IMR-90 (cell line): ENCODE measurements at regions not wholly inside any gene's neighbourhood (a gene's known extent, or its start where the extent isn't known, plus 50 kb on each side); places are given as distances from the start of the nearest gene placed in this dataset.

Source experiments
- ATAC-seq: fragments of 200-7000 bp; cut with Tn5 transposase; 2 replicates; pipeline ENCODE4 v1.9.1; 2020; ENCODE audit warnings: low read depth, mild to moderate bottlenecking, moderate library complexity
- BruUV-seq: library from RNA; stranded (reverse); fragments of 400-500 nt; replicated peaks from 2 replicates; lab custom pipeline; 2021; lab: Mats Ljungman, UMichigan
- CTCF ChIA-PET: fragments of 300-600 bp; formaldehyde crosslinking; extraction: SDS; loops from one replicate; lab custom pipeline; 2021; ENCODE audit warnings: antibody characterized with exemption; lab: Yijun Ruan, JAX
- POLR2A ChIA-PET: fragments of 300-600 bp; sonication (Branson Sonifier 250); formaldehyde crosslinking; loops from one replicate; lab custom pipeline; 2022; ENCODE audit warnings: antibody characterized with exemption; ENCODE audit not compliant: unreplicated experiment; lab: Charles Lee
- DNase-seq: peaks from one replicate; pipeline ENCODE4 v3.0.0; 2013
- H2AFZ ChIP-seq: replicated peaks from 2 replicates; pipeline ENCODE3; 2013; ENCODE audit warnings: low read length, mild to moderate bottlenecking; ENCODE audit not compliant: poor library complexity
- H2AK5ac ChIP-seq: 2 replicates; pipeline ENCODE4 v1.6.1; 2013; ENCODE audit warnings: low read depth, low read length, inconsistent platforms
- H2AK9ac ChIP-seq: replicated peaks from 2 replicates; pipeline ENCODE3; 2013; ENCODE audit warnings: mild to moderate bottlenecking, low read depth, low read length, moderate library complexity; ENCODE audit not compliant: poor library complexity
- H2BK120ac ChIP-seq: 2 replicates; pipeline ENCODE4 v1.6.1; 2013; ENCODE audit warnings: low read depth, low read length, inconsistent platforms
- H2BK15ac ChIP-seq: 3 replicates; pipeline ENCODE4 v1.6.1; 2013; ENCODE audit warnings: low read depth, low read length, inconsistent platforms
- H2BK20ac ChIP-seq: 2 replicates; pipeline ENCODE4 v1.6.1; 2013; ENCODE audit warnings: low read depth, mild to moderate bottlenecking, inconsistent platforms, low read length, moderate library complexity
- H2BK5ac ChIP-seq: 2 replicates; pipeline ENCODE4 v1.6.1; 2013; ENCODE audit warnings: mild to moderate bottlenecking, low read depth, low read length, inconsistent platforms; ENCODE audit not compliant: poor library complexity, severe bottlenecking
- H3K14ac ChIP-seq: replicated peaks from 2 replicates; pipeline ENCODE4 v1.6.1; 2013; ENCODE audit warnings: low read depth, low read length, inconsistent platforms
- H3K18ac ChIP-seq: 2 replicates; pipeline ENCODE4 v1.6.1; 2013; ENCODE audit warnings: low read depth, low read length, control low read depth
- H3K23ac ChIP-seq: 2 replicates; pipeline ENCODE4 v1.6.1; 2013; ENCODE audit warnings: low read depth, low read length, inconsistent platforms
- H3K27ac ChIP-seq: 2 replicates; pipeline ENCODE4 v1.5.1; 2013; ENCODE audit warnings: mild to moderate bottlenecking, control low read depth, low read length; ENCODE audit not compliant: insufficient read depth
- H3K27me3 ChIP-seq: 2 replicates; pipeline ENCODE4 v1.6.1; 2013; ENCODE audit warnings: low read length; ENCODE audit not compliant: control insufficient read depth, insufficient read depth
- H3K36me3 ChIP-seq: 2 replicates; pipeline ENCODE4 v1.6.1; 2013; ENCODE audit warnings: low read length, mixed read lengths; ENCODE audit not compliant: control insufficient read depth, insufficient read depth
- H3K4ac ChIP-seq: 2 replicates; pipeline ENCODE4 v1.6.1; 2013; ENCODE audit warnings: low read depth, low read length, inconsistent platforms
- H3K4me1 ChIP-seq: 2 replicates; pipeline ENCODE4 v1.6.1; 2013; ENCODE audit warnings: low read length, mixed read lengths; ENCODE audit not compliant: control insufficient read depth, insufficient read depth
- H3K4me2 ChIP-seq: 2 replicates; pipeline ENCODE4 v1.6.1; 2013; ENCODE audit warnings: low read depth, mild to moderate bottlenecking, control low read depth, low read length, moderate library complexity
- H3K4me3 ChIP-seq: 2 replicates; pipeline ENCODE4 v1.5.1; 2013; ENCODE audit warnings: low read depth, mild to moderate bottlenecking, control low read depth, low read length, moderate library complexity; ENCODE audit not compliant: insufficient read depth
- H3K56ac ChIP-seq: 2 replicates; pipeline ENCODE4 v1.6.1; 2013; ENCODE audit warnings: low read length, inconsistent platforms; ENCODE audit not compliant: insufficient read depth; ENCODE audit errors: extremely low read depth
- H3K79me1 ChIP-seq, 2 experiments: 2 replicates each; pipeline ENCODE4 v1.6.1; 2013; ENCODE audit warnings: low read length in 2 of 2, inconsistent platforms in 1 of 2, low read depth in 1 of 2
- H3K9ac ChIP-seq: 2 replicates; pipeline ENCODE4 v1.6.1; 2013; ENCODE audit warnings: low read depth, low read length, control low read depth
- H3K9me1 ChIP-seq: 2 replicates; pipeline ENCODE4 v1.6.1; 2013; ENCODE audit warnings: low read length, inconsistent platforms; ENCODE audit not compliant: insufficient read depth
- H3K9me3 ChIP-seq: 2 replicates; pipeline ENCODE4 v1.6.1; 2013; ENCODE audit warnings: low read length; ENCODE audit not compliant: control insufficient read depth, insufficient read depth
- H4K20me1 ChIP-seq: 2 replicates; pipeline ENCODE4 v1.6.1; 2013; ENCODE audit warnings: low read length, inconsistent platforms; ENCODE audit not compliant: insufficient read depth
- H4K5ac ChIP-seq: 2 replicates; pipeline ENCODE4 v1.6.1; 2013; ENCODE audit warnings: mild to moderate bottlenecking, low read depth, low read length, control low read depth
- H4K8ac ChIP-seq, 2 experiments: 2 replicates each; pipeline ENCODE4 v1.6.1; 2013; ENCODE audit warnings: low read depth in 2 of 2, low read length in 2 of 2, control low read depth in 1 of 2, inconsistent platforms in 1 of 2
- H4K91ac ChIP-seq: 2 replicates; pipeline ENCODE4 v1.6.1; 2013; ENCODE audit warnings: low read depth, low read length, inconsistent platforms; ENCODE audit not compliant: insufficient read depth
- BHLHE40 ChIP-seq: fragments of 150-350 bp; IDR thresholded peaks from 2 replicates; pipeline ENCODE4 v1.6.1; 2016; ENCODE audit warnings: mild to moderate bottlenecking, low read depth, low read length
- CEBPB ChIP-seq: IDR thresholded peaks from 2 replicates; pipeline ENCODE4 v1.6.1; 2012; ENCODE audit warnings: low read depth, low read length, improper control_type of control experiment
- FOS ChIP-seq: fragments of 150-350 bp; IDR thresholded peaks from 2 replicates; pipeline ENCODE4 v1.6.1; 2016; ENCODE audit warnings: low read depth, low read length
- MAFK ChIP-seq: IDR thresholded peaks from 2 replicates; pipeline ENCODE4 v1.6.1; 2012; ENCODE audit warnings: low read depth, low read length, improper control_type of control experiment
- MAZ ChIP-seq: IDR thresholded peaks from 2 replicates; pipeline ENCODE4 v1.6.1; 2012; ENCODE audit warnings: low read depth, mild to moderate bottlenecking, low read length, improper control_type of control experiment, moderate library complexity, borderline replicate concordance
- MXI1 ChIP-seq: IDR thresholded peaks from 2 replicates; pipeline ENCODE4 v1.6.1; 2012; ENCODE audit warnings: low read depth, mild to moderate bottlenecking, low read length, moderate library complexity, borderline replicate concordance
- RAD21 ChIP-seq: IDR thresholded peaks from 2 replicates; pipeline ENCODE4 v1.6.1; 2012; ENCODE audit warnings: low read length, improper control_type of control experiment
- RCOR1 ChIP-seq: IDR thresholded peaks from 2 replicates; pipeline ENCODE4 v1.6.1; 2012; ENCODE audit warnings: mild to moderate bottlenecking, low read length, improper control_type of control experiment; ENCODE audit not compliant: insufficient replicate concordance
- RFX5 ChIP-seq: IDR thresholded peaks from 2 replicates; pipeline ENCODE4 v1.8.0; 2012; ENCODE audit warnings: low read depth, mild to moderate bottlenecking, low read length, moderate library complexity
- SMC3 ChIP-seq: fragments of 150-350 bp; IDR thresholded peaks from 2 replicates; pipeline ENCODE4 v1.6.1; 2016; ENCODE audit warnings: low read depth, mild to moderate bottlenecking, antibody characterized with exemption, low read length, moderate library complexity
- USF2 ChIP-seq: fragments of 150-350 bp; IDR thresholded peaks from 2 replicates; pipeline ENCODE4 v1.6.1; 2017; ENCODE audit warnings: mild to moderate bottlenecking, antibody characterized with exemption, low read length, low read depth
- WGBS, 2 experiments: methylation state at CpG; one replicate each; pipeline versions ENCODE4 v1.1.5 to v1.1.7; 2013; ENCODE audit warnings: missing lambda C conversion rate in 2 of 2; ENCODE audit not compliant: insufficient read length in 1 of 2; ENCODE audit errors: extremely low coverage in 2 of 2; 5-methylcytosine and 5-hydroxymethylcytosine counted together
- dilution Hi-C: fragments of 300-500 bp; cut with HindIII; formaldehyde crosslinking; loops from one replicate; pipeline ENCODE4 v1.14.3; 2018; ENCODE audit warnings: low sequenced_read_pairs; ENCODE audit not compliant: unreplicated experiment
- in situ Hi-C: fragments of 300-500 bp; cut with MboI; formaldehyde crosslinking; loops from 3 replicates; pipeline ENCODE4 v1.14.3; 2019; ENCODE audit warnings: low sequenced_read_pairs, inconsistent platforms, mixed read lengths
- intact Hi-C: fragments of 100-400 bp; cut with micrococcal nuclease; formaldehyde crosslinking; loops from 2 replicates; pipeline ENCODE4 v1.10.0; 2022
- TF ChIP-seq, protein P1 (sequence below): fragments of 150-350 bp; IDR thresholded peaks from 2 replicates; pipeline ENCODE4 v1.6.1; 2016; ENCODE audit warnings: low read depth, mild to moderate bottlenecking, low read length, moderate library complexity, borderline replicate concordance
- TF ChIP-seq, protein P2 (sequence below): conservative IDR thresholded peaks from 2 replicates; pipeline ENCODE4 v1.5.1; 2012; ENCODE audit warnings: mild to moderate bottlenecking, low read depth, low read length, improper control_type of control experiment

GRCh38 chr3:180382638-180383180 is 219.3 kb upstream of the TTC14 start:
- Histone ChIP-seq H2BK20ac (no peak overlapping the region), H3K4ac (no peak overlapping the region), H3K18ac (no peak overlapping the region), H2AK5ac (no peak overlapping the region), H4K20me1 (no peaks in the 10 kb centered on the region), H4K91ac (no peak overlapping the region), H3K23ac (no peak overlapping the region), H2BK5ac (no peak overlapping the region), H3K4me2 (no peak overlapping the region), H2AFZ (no peak overlapping the region), H2BK120ac (no peak overlapping the region), H3K56ac (no peak overlapping the region), H3K27me3 (no peaks in the 10 kb centered on the region), H3K79me1 (no peaks in the 10 kb centered on the region), H3K36me3 (no peaks in the 10 kb centered on the region), H3K9me1 (no peaks in the 10 kb centered on the region), H2BK15ac (no peak overlapping the region), H4K5ac (no peak overlapping the region), H2AK9ac (no peak overlapping the region), H3K9me3 (no peaks in the 10 kb centered on the region), H3K14ac (no peak overlapping the region), H4K8ac (no peak overlapping the region), H3K27ac (no peak overlapping the region), H3K4me3 (no peak overlapping the region), H3K9ac (no peak overlapping the region), H3K4me1 (no peaks in the 10 kb centered on the region)
- POLR2A ChIA-PET, result no interaction called here
- CTCF ChIA-PET, result no interaction called here
- BruUV-seq, result no TSS peak
- in situ Hi-C loops (no loop called here), intact Hi-C loops (no loop called here), dilution Hi-C loops (no loop called here)
- TF ChIP-seq RAD21, result no peak
- TF ChIP-seq MXI1, result no peak
- no peak for TF ChIP-seq USF2
- no peak for TF ChIP-seq SMC3
- no peak for TF ChIP-seq MAZ
- TF ChIP-seq, protein P1, sequence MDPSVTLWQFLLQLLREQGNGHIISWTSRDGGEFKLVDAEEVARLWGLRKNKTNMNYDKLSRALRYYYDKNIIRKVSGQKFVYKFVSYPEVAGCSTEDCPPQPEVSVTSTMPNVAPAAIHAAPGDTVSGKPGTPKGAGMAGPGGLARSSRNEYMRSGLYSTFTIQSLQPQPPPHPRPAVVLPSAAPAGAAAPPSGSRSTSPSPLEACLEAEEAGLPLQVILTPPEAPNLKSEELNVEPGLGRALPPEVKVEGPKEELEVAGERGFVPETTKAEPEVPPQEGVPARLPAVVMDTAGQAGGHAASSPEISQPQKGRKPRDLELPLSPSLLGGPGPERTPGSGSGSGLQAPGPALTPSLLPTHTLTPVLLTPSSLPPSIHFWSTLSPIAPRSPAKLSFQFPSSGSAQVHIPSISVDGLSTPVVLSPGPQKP, result no peak
- no peak for TF ChIP-seq RCOR1
- TF ChIP-seq MAFK, result no peak
- TF ChIP-seq FOS, result no peak
- TF ChIP-seq CEBPB, result no peak
- no peak for TF ChIP-seq RFX5
- no peak for TF ChIP-seq BHLHE40
- TF ChIP-seq, protein P2, sequence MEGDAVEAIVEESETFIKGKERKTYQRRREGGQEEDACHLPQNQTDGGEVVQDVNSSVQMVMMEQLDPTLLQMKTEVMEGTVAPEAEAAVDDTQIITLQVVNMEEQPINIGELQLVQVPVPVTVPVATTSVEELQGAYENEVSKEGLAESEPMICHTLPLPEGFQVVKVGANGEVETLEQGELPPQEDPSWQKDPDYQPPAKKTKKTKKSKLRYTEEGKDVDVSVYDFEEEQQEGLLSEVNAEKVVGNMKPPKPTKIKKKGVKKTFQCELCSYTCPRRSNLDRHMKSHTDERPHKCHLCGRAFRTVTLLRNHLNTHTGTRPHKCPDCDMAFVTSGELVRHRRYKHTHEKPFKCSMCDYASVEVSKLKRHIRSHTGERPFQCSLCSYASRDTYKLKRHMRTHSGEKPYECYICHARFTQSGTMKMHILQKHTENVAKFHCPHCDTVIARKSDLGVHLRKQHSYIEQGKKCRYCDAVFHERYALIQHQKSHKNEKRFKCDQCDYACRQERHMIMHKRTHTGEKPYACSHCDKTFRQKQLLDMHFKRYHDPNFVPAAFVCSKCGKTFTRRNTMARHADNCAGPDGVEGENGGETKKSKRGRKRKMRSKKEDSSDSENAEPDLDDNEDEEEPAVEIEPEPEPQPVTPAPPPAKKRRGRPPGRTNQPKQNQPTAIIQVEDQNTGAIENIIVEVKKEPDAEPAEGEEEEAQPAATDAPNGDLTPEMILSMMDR, result no peak
- ATAC-seq (no peak), DNase-seq (no peak)
- WGBS, 2 experiments, result no CpG with 5 or more reads among the region's 2 CpGs
